Activated naive CD8-positive, alpha-beta T cell treated with anti-CD3 and anti-CD28 coated beads, Interleukin-2, amount 10 ng/mL, durations not matched to agents 7 days and 5 days (primary cell): ENCODE measurements at regions not wholly inside any gene's neighbourhood (a gene's known extent, or its start where the extent isn't known, plus 50 kb on each side); places are given as distances from the start of the nearest gene placed in this dataset.
"Not testable (repeated sequence)": the region's sequence is repeated elsewhere in the genome, so short reads cannot be mapped to it uniquely, and the experiment has no call there.

ENCODE experiments used
- ATAC-seq: fragments of 150-1000 bp; cut with Tn5 transposase; one replicate; pipeline ENCODE4 v1.10.0; 2021; ENCODE audit warnings: low read depth, moderate library complexity
- POLR2A ChIA-PET: fragments of 350-600 bp; sonication (Branson Sonifier 250); formaldehyde crosslinking; loops from one replicate; lab custom pipeline; 2021; ENCODE audit warnings: antibody characterized with exemption; lab: Charles Lee
- DNase-seq: peaks from one replicate; pipeline ENCODE4 v3.0.0; 2021
- H3K27ac Mint-ChIP-seq: one replicate; pipeline ENCODE4 v1.8.0; 2022; ENCODE audit warnings: mild to moderate bottlenecking, mixed read lengths
- H3K27me3 Mint-ChIP-seq: one replicate; pipeline ENCODE4 v1.8.0; 2022; ENCODE audit warnings: mild to moderate bottlenecking, moderate library complexity, mixed read lengths
- H3K36me3 Mint-ChIP-seq: one replicate; pipeline ENCODE4 v1.8.0; 2021; ENCODE audit warnings: mild to moderate bottlenecking, mixed read lengths
- H3K4me1 Mint-ChIP-seq: one replicate; pipeline ENCODE4 v1.8.0; 2021; ENCODE audit warnings: mixed read lengths
- H3K4me3 Mint-ChIP-seq: one replicate; pipeline ENCODE4 v1.8.0; 2022; ENCODE audit warnings: mild to moderate bottlenecking, moderate library complexity, mixed read lengths
- H3K9me3 Mint-ChIP-seq: one replicate; pipeline ENCODE4 v1.8.0; 2021; ENCODE audit warnings: mixed read lengths

GRCh38 chr6:19934996-19935591 is 97.9 kb downstream of the ID4 start:
- no peak overlapping the region for H3K4me3 Mint-ChIP-seq

GRCh38 chr6:19939321-19939720 is 102.2 kb downstream of the ID4 start:
- not testable (repeated sequence) for H3K27me3 Mint-ChIP-seq

More at GRCh38 chr6:19934996-19935591, 97.9 kb downstream of the ID4 start:
- DNase-seq: no peak
- POLR2A ChIA-PET: no interaction called here
- Mint-ChIP-seq H3K36me3 (no peaks in the 10 kb centered on the region), H3K27ac (no peak overlapping the region), H3K27me3 (no peaks in the 10 kb centered on the region), H3K4me1 (no peaks in the 10 kb centered on the region), H3K9me3 (no peaks in the 10 kb centered on the region)
- no peak for ATAC-seq

GRCh38 chr6:19939926-19940325 is 102.8 kb downstream of the ID4 start:
- H3K36me3 Mint-ChIP-seq, ATAC-seq, DNase-seq, H3K27me3 Mint-ChIP-seq, H3K27ac Mint-ChIP-seq, H3K9me3 Mint-ChIP-seq, H3K4me3 Mint-ChIP-seq, H3K4me1 Mint-ChIP-seq, POLR2A ChIA-PET: not testable (repeated sequence)

More at GRCh38 chr6:19939321-19939720, 102.2 kb downstream of the ID4 start:
- DNase-seq, H3K4me1 Mint-ChIP-seq, POLR2A ChIA-PET, H3K4me3 Mint-ChIP-seq, H3K9me3 Mint-ChIP-seq, ATAC-seq, H3K36me3 Mint-ChIP-seq, H3K27ac Mint-ChIP-seq: not testable (repeated sequence)

- H3K4me3 Mint-ChIP-seq: no peak overlapping the region
- DNase-seq: no peak
- ATAC-seq: no peak
- no peaks in the 10 kb centered on the region for H3K36me3 Mint-ChIP-seq
- no peaks in the 10 kb centered on the region for H3K9me3 Mint-ChIP-seq
- POLR2A ChIA-PET: no interaction called here
- H3K27me3 Mint-ChIP-seq: no peaks in the 10 kb centered on the region
- H3K4me1 Mint-ChIP-seq: no peaks in the 10 kb centered on the region
- no peak overlapping the region for H3K27ac Mint-ChIP-seq
Observed at GRCh38 chr6:19943042-19943441, 105.9 kb downstream of the ID4 start.

GRCh38 chr6:19945843-19946358 is 108.7 kb downstream of the ID4 start:
- H3K4me1 Mint-ChIP-seq: no peaks in the 10 kb centered on the region
- H3K27me3 Mint-ChIP-seq: no peaks in the 10 kb centered on the region
- POLR2A ChIA-PET: no interaction called here
- ATAC-seq: no peak
- DNase-seq: no peak
- peaks cover 2% of the 10 kb centered on the region for H3K9me3 Mint-ChIP-seq
- no peaks in the 10 kb centered on the region for H3K36me3 Mint-ChIP-seq
- no peak overlapping the region for H3K4me3 Mint-ChIP-seq
- no peak overlapping the region for H3K27ac Mint-ChIP-seq

- Mint-ChIP-seq H3K27me3 (no peaks in the 10 kb centered on the region), H3K36me3 (no peaks in the 10 kb centered on the region), H3K9me3 (peaks cover 2% of the 10 kb centered on the region), H3K4me1 (no peaks in the 10 kb centered on the region), H3K4me3 (no peak overlapping the region), H3K27ac (no peak overlapping the region)
- no peak for DNase-seq
- ATAC-seq: no peak
- POLR2A ChIA-PET: no interaction called here
Observed at GRCh38 chr6:19949155-19949554, 112.0 kb downstream of the ID4 start.

- no peak for DNase-seq
- no peaks in the 10 kb centered on the region for H3K36me3 Mint-ChIP-seq
- POLR2A ChIA-PET: no interaction called here
- H3K27ac Mint-ChIP-seq: no peak overlapping the region
- H3K27me3 Mint-ChIP-seq: no peaks in the 10 kb centered on the region
- no peaks in the 10 kb centered on the region for H3K4me1 Mint-ChIP-seq
- ATAC-seq: no peak
- H3K9me3 Mint-ChIP-seq: peaks cover 4% of the 10 kb centered on the region
- H3K4me3 Mint-ChIP-seq: no peak overlapping the region
Observed at GRCh38 chr6:19964115-19964514, 126.9 kb downstream of the ID4 start.

- H3K27me3 Mint-ChIP-seq: no peaks in the 10 kb centered on the region
- POLR2A ChIA-PET: no interaction called here
- no peak for ATAC-seq
- H3K36me3 Mint-ChIP-seq: no peaks in the 10 kb centered on the region
- peaks cover 4% of the 10 kb centered on the region for H3K9me3 Mint-ChIP-seq
- no peak overlapping the region for H3K4me3 Mint-ChIP-seq
- no peaks in the 10 kb centered on the region for H3K4me1 Mint-ChIP-seq
- no peak for DNase-seq
- H3K27ac Mint-ChIP-seq: no peak overlapping the region
Observed at GRCh38 chr6:19968201-19968600, 131.0 kb downstream of the ID4 start.

- Mint-ChIP-seq H3K36me3 (no peaks in the 10 kb centered on the region), H3K4me3 (no peak overlapping the region), H3K9me3 (peaks cover 4% of the 10 kb centered on the region), H3K4me1 (no peaks in the 10 kb centered on the region), H3K27ac (no peak overlapping the region), H3K27me3 (no peaks in the 10 kb centered on the region)
- POLR2A ChIA-PET: no interaction called here
- no peak for ATAC-seq
- DNase-seq: no peak
Observed at GRCh38 chr6:19972221-19972620, 135.1 kb downstream of the ID4 start.

- no peaks in the 10 kb centered on the region for H3K4me1 Mint-ChIP-seq
- H3K9me3 Mint-ChIP-seq: no peaks in the 10 kb centered on the region
- H3K27ac Mint-ChIP-seq: no peak overlapping the region
- ATAC-seq (no peak), DNase-seq (no peak)
- no peaks in the 10 kb centered on the region for H3K36me3 Mint-ChIP-seq
- POLR2A ChIA-PET: no interaction called here
- no peak overlapping the region for H3K4me3 Mint-ChIP-seq
- no peaks in the 10 kb centered on the region for H3K27me3 Mint-ChIP-seq
Observed at GRCh38 chr6:19976411-19977129, 139.4 kb downstream of the ID4 start.

- POLR2A ChIA-PET: no interaction called here
- Mint-ChIP-seq H3K9me3 (no peaks in the 10 kb centered on the region), H3K27ac (no peak overlapping the region), H3K27me3 (peaks cover 3% of the 10 kb centered on the region), H3K4me3 (no peak overlapping the region), H3K4me1 (no peaks in the 10 kb centered on the region), H3K36me3 (no peaks in the 10 kb centered on the region)
- ATAC-seq (no peak), DNase-seq (no peak)
Observed at GRCh38 chr6:19979059-19979458, 141.9 kb downstream of the ID4 start.

- no peak for DNase-seq
- POLR2A ChIA-PET: no interaction called here
- H3K4me3 Mint-ChIP-seq: no peak overlapping the region
- H3K27ac Mint-ChIP-seq: no peak overlapping the region
- no peaks in the 10 kb centered on the region for H3K4me1 Mint-ChIP-seq
- ATAC-seq: no peak
- H3K36me3 Mint-ChIP-seq: no peaks in the 10 kb centered on the region
- H3K9me3 Mint-ChIP-seq: no peaks in the 10 kb centered on the region
- peaks cover 3% of the 10 kb centered on the region for H3K27me3 Mint-ChIP-seq
Observed at GRCh38 chr6:19979986-19980385, 142.8 kb downstream of the ID4 start.

GRCh38 chr6:19983374-19983773 is 146.2 kb downstream of the ID4 start:
- no peaks in the 10 kb centered on the region for H3K9me3 Mint-ChIP-seq
- no peak overlapping the region for H3K4me3 Mint-ChIP-seq
- no peak overlapping the region for H3K27ac Mint-ChIP-seq
- H3K4me1 Mint-ChIP-seq: no peaks in the 10 kb centered on the region
- POLR2A ChIA-PET: no interaction called here
- H3K27me3 Mint-ChIP-seq: peaks cover 3% of the 10 kb centered on the region
- ATAC-seq (no peak), DNase-seq (no peak)
- no peaks in the 10 kb centered on the region for H3K36me3 Mint-ChIP-seq
